Stimulated activated naive CD8-positive, alpha-beta T cell treated with anti-CD3 and anti-CD28 coated beads, Interleukin-15, Interleukin-2, amounts not matched to agents 100 U/mL and 50 U/mL, for 24 hours (primary cell): ENCODE measurements at regions not wholly inside any gene's neighbourhood (a gene's known extent, or its start where the extent isn't known, plus 50 kb on each side); places are given as distances from the start of the nearest gene placed in this dataset.
"Not testable (repeated sequence)": the region's sequence is repeated elsewhere in the genome, so short reads cannot be mapped to it uniquely, and the experiment has no call there.

ENCODE experiments used
- ATAC-seq: fragments of 150-1000 bp; cut with Tn5 transposase; one replicate; pipeline ENCODE4 v1.10.0; 2021
- DNase-seq: peaks from one replicate; pipeline ENCODE4 v3.0.0; 2021

- ATAC-seq: no peak
- no peak for DNase-seq
These were observed 457.8 kb downstream of the EPM2A start for GRCh38 chr6:145277358-145278086.

GRCh38 chr6:145278163-145278807, 457.0 kb downstream of the EPM2A start:
- DNase-seq (no peak), ATAC-seq (no peak)

- DNase-seq (no peak), ATAC-seq (no peak)
These were observed 455.8 kb downstream of the EPM2A start for GRCh38 chr6:145279551-145279950.

- ATAC-seq: no peak
- DNase-seq: no peak
These were observed 455.3 kb downstream of the EPM2A start for GRCh38 chr6:145279993-145280392.

GRCh38 chr6:145283209-145283608, 452.1 kb downstream of the EPM2A start:
- ATAC-seq, DNase-seq: not testable (repeated sequence)

GRCh38 chr6:145283856-145284255, 451.5 kb downstream of the EPM2A start:
- ATAC-seq (no peak), DNase-seq (no peak)

GRCh38 chr6:145286916-145287315, 448.4 kb downstream of the EPM2A start:
- DNase-seq: no peak
- no peak for ATAC-seq

- ATAC-seq (no peak), DNase-seq (no peak)
These were observed 445.7 kb downstream of the EPM2A start for GRCh38 chr6:145289573-145289972.

- DNase-seq (no peak), ATAC-seq (no peak)
These were observed 445.2 kb downstream of the EPM2A start for GRCh38 chr6:145290122-145290521.

GRCh38 chr6:145292066-145292465, 443.3 kb downstream of the EPM2A start:
- no peak for DNase-seq
- no peak for ATAC-seq

- ATAC-seq: no peak
- DNase-seq: no peak
These were observed 440.4 kb downstream of the EPM2A start for GRCh38 chr6:145294942-145295341.

GRCh38 chr6:145295746-145296145, 439.6 kb downstream of the EPM2A start:
- ATAC-seq (no peak), DNase-seq (no peak)

GRCh38 chr6:145305670-145306069, 429.6 kb downstream of the EPM2A start:
- no peak for DNase-seq

GRCh38 chr6:145306489-145306888, 428.8 kb downstream of the EPM2A start:
- ATAC-seq (no peak), DNase-seq (no peak)

More at GRCh38 chr6:145305670-145306069, 429.6 kb downstream of the EPM2A start:
- ATAC-seq: no peak

GRCh38 chr6:145309842-145310535, 425.3 kb downstream of the EPM2A start:
- ATAC-seq: no peak
- DNase-seq: no peak

- no peak for ATAC-seq
- DNase-seq: no peak
These were observed 422.8 kb downstream of the EPM2A start for GRCh38 chr6:145312481-145312880.

GRCh38 chr6:145313041-145313855, 422.1 kb downstream of the EPM2A start:
- ATAC-seq (no peak), DNase-seq (no peak)

- DNase-seq: no peak
- ATAC-seq: no peak
These were observed 419.2 kb downstream of the EPM2A start for GRCh38 chr6:145315982-145316600.

- DNase-seq: no peak
- ATAC-seq: no peak
These were observed 416.4 kb downstream of the EPM2A start for GRCh38 chr6:145318952-145319351.

- no peak for DNase-seq
- no peak for ATAC-seq
These were observed 415.7 kb downstream of the EPM2A start for GRCh38 chr6:145319605-145320004.

GRCh38 chr6:145323646-145324045, 411.7 kb downstream of the EPM2A start:
- DNase-seq: no peak
- ATAC-seq: no peak

GRCh38 chr6:145327586-145327985, 407.7 kb downstream of the EPM2A start:
- DNase-seq: no peak
- no peak for ATAC-seq
